IPS-15b (cell line): ENCODE measurements at regions not wholly inside any gene's neighbourhood (a gene's known extent, or its start where the extent isn't known, plus 50 kb on each side); places are given as distances from the start of the nearest gene placed in this dataset.
A peak's percentile ranks its signal among the peaks of the same experiment; 100 is the strongest.
"Not testable (repeated sequence)": the region's sequence is repeated elsewhere in the genome, so short reads cannot be mapped to it uniquely, and the experiment has no call there.

Source experiments
- H3K27me3 ChIP-seq: one replicate; pipeline ENCODE4 v1.6.1; 2013; ENCODE audit warnings: low read length; ENCODE audit not compliant: control insufficient read depth, insufficient read depth
- H3K36me3 ChIP-seq: one replicate; pipeline ENCODE4 v1.6.1; 2013; ENCODE audit warnings: low read length; ENCODE audit not compliant: control insufficient read depth, insufficient read depth
- H3K4me1 ChIP-seq: one replicate; pipeline ENCODE4 v1.6.1; 2013; ENCODE audit warnings: mild to moderate bottlenecking, low read length; ENCODE audit not compliant: control insufficient read depth, insufficient read depth
- H3K4me3 ChIP-seq: one replicate; pipeline ENCODE4 v1.5.1; 2013; ENCODE audit warnings: low read depth, low read length
- H3K9ac ChIP-seq: one replicate; pipeline ENCODE4 v1.6.1; 2013; ENCODE audit warnings: low read depth, mild to moderate bottlenecking, low read length
- H3K9me3 ChIP-seq: one replicate; pipeline ENCODE4 v1.6.1; 2013; ENCODE audit warnings: mild to moderate bottlenecking, low read length; ENCODE audit not compliant: control insufficient read depth, insufficient read depth

GRCh38 chr6:26179675-26180074 is 92.4 kb downstream of the HFE start:
- Histone ChIP-seq H3K4me1 (no peaks in the 10 kb centered on the region), H3K27me3 (no peaks in the 10 kb centered on the region), H3K9me3 (no peaks in the 10 kb centered on the region), H3K4me3 (no peak overlapping the region), H3K36me3 (no peaks in the 10 kb centered on the region), H3K9ac (no peak overlapping the region)

GRCh38 chr6:26180346-26180745 is 93.1 kb downstream of the HFE start:
- H3K27me3 ChIP-seq = no peaks in the 10 kb centered on the region
- no peaks in the 10 kb centered on the region for H3K36me3 ChIP-seq
- H3K4me1 ChIP-seq = peaks cover 7% of the 10 kb centered on the region
- no peak overlapping the region for H3K4me3 ChIP-seq
- H3K9ac ChIP-seq = no peak overlapping the region
- H3K9me3 ChIP-seq = no peaks in the 10 kb centered on the region

DNA sequence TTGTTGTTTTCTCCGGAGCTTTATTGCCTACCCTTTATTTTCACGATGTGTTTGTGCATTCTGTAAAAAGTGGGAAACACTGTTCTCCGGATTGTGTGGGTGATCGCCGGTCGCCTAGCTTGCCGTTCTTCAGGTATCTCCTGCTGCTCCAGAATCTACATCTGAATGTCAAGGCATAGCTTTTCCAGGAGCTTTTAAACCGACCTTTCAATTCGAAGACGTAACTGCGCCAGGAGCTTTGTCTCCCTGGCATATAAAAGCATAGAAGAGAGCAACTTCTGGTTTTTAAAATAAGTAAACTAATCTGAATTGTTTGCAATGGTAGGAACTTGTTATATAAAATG is 96.0 kb downstream of the HFE start:
- no peaks in the 10 kb centered on the region for H3K27me3 ChIP-seq
- peak overlapping the region; percentile 27 for H3K9ac ChIP-seq
- H3K9me3 ChIP-seq = no peaks in the 10 kb centered on the region
- no peaks in the 10 kb centered on the region for H3K36me3 ChIP-seq
- H3K4me1 ChIP-seq = peaks cover 13% of the 10 kb centered on the region
- H3K4me3 ChIP-seq = peak overlapping the region; percentile 36

GRCh38 chr6:26183581-26184366 is 96.5 kb downstream of the HFE start:
- peaks cover 13% of the 10 kb centered on the region for H3K4me1 ChIP-seq
- peak overlapping the region; percentile 90 for H3K9ac ChIP-seq
- H3K9me3 ChIP-seq = no peaks in the 10 kb centered on the region
- H3K27me3 ChIP-seq = no peaks in the 10 kb centered on the region
- peak overlapping the region; percentile 52 for H3K4me3 ChIP-seq
- H3K36me3 ChIP-seq = no peaks in the 10 kb centered on the region

GRCh38 chr6:26184367-26184891 is 97.2 kb downstream of the HFE start:
- H3K4me1 ChIP-seq = peaks cover 13% of the 10 kb centered on the region
- H3K27me3 ChIP-seq = no peaks in the 10 kb centered on the region
- H3K36me3 ChIP-seq = no peaks in the 10 kb centered on the region
- H3K4me3 ChIP-seq = peak overlapping the region; percentile 52
- H3K9me3 ChIP-seq = no peaks in the 10 kb centered on the region
- peak overlapping the region; percentile 90 for H3K9ac ChIP-seq

DNA sequence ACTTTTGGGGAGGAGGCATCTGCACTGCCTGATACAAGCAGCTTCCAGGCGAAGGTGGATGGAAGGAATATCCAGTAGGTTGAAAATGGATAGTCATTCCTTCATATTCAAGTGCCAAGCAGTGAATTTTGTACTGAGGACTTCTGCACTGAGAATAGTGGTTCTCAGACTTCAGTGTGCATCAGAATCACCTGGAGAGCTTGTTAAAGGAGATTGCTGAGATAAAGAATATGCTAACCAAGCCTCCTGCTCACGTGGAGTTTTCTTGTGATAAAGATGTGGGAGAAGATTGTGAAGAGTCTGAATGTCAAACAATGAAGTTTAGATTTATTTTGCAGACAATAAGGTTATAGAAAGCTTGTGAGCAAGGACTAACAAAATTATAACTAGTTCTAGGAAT is 97.8 kb downstream of the HFE start:
- Histone ChIP-seq H3K4me3 (no peak overlapping the region), H3K4me1 (peaks cover 13% of the 10 kb centered on the region), H3K36me3 (no peaks in the 10 kb centered on the region), H3K27me3 (no peaks in the 10 kb centered on the region), H3K9me3 (no peaks in the 10 kb centered on the region), H3K9ac (peak overlapping the region; percentile 90)

DNA sequence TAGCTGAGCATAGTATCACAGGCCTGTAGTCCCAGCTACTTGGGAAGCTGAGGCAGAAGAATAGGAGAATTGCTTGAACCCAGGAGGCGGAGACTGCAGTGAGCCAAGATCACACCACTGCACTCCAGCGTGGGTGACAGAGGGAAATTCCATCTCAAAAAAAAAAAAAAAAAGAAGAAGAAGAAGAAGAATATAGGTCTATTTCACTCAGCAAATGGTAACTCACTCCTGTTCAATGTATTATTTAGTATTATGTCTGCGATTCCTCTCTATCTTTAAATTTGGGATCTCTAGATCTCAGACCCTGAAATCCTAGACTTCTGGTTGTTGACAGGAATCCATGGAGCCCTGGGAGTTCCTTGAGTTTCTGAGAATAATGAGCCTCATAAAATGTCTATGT is 98.6 kb downstream of the HFE start:
- peaks cover 13% of the 10 kb centered on the region for H3K4me1 ChIP-seq
- no peaks in the 10 kb centered on the region for H3K36me3 ChIP-seq
- H3K9me3 ChIP-seq = no peaks in the 10 kb centered on the region
- H3K27me3 ChIP-seq = no peaks in the 10 kb centered on the region
- no peak overlapping the region for H3K9ac ChIP-seq
- H3K4me3 ChIP-seq = no peak overlapping the region

DNA sequence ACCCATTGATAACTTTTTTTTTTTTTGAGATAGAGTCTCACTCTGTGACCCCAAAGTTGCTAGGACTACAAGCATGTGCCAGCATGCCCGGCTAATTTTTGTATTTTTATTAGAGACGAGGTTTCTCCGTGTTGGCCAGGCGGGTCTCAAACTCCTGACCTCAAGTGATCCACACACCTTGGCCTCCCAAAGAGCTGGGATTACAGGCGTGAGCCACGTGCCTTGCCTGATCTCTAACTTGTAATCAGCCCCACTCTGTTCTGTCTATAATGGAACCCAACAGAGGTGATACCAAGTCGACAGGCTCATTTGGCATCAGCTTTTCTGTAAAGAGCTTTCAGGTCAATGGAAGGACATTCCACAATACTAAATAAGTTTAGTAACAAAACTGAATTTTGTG is 99.4 kb downstream of the HFE start:
- no peaks in the 10 kb centered on the region for H3K36me3 ChIP-seq
- H3K9ac ChIP-seq = peak overlapping the region; percentile 32
- peak overlapping the region; percentile 11 for H3K4me3 ChIP-seq
- H3K9me3 ChIP-seq = no peaks in the 10 kb centered on the region
- H3K27me3 ChIP-seq = no peaks in the 10 kb centered on the region
- H3K4me1 ChIP-seq = peaks cover 13% of the 10 kb centered on the region

- Histone ChIP-seq H3K27me3 (no peaks in the 10 kb centered on the region), H3K4me3 (peak overlapping the region; percentile 83), H3K36me3 (no peaks in the 10 kb centered on the region), H3K4me1 (peaks cover 13% of the 10 kb centered on the region), H3K9ac (peak overlapping the region; percentile 94), H3K9me3 (no peaks in the 10 kb centered on the region)
Observed at GRCh38 chr6:26187292-26187691, 100.1 kb downstream of the HFE start.

DNA sequence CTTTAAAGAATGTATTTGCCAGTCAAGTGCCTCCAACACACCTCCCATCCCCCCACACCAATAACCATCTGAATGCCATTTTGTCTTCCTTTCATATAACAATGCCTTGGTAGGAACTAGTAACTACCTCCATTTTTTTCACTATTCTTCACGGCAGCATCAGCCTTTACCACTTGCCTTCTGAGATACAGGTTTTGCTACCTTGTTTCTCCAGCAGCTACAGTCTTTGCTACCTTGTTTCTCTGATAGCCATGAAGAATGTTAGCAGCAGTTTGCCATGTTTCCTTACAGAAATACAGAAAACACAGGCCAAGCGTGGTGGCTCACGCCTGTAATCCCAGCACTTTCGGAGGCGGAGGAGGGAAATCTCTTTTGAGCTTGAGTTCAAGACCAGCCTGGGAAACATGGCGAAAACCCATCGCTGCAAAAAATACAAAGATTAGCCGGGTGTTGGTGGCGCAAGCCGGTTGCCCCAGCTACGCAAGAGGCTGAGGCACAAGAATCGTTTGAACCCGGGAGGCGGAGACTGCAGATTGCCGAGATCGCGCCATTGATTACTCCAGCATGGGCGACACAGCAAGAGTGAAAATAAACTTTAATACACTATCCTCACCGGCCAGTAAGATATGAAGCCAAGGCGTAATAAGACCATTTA is 100.9 kb downstream of the HFE start:
- H3K36me3 ChIP-seq = no peaks in the 10 kb centered on the region
- peaks cover 13% of the 10 kb centered on the region for H3K4me1 ChIP-seq
- H3K9ac ChIP-seq = peak overlapping the region; percentile 94
- H3K4me3 ChIP-seq = peak overlapping the region; percentile 83
- no peaks in the 10 kb centered on the region for H3K27me3 ChIP-seq
- no peaks in the 10 kb centered on the region for H3K9me3 ChIP-seq

GRCh38 chr6:26191512-26191911 is 104.3 kb downstream of the HFE start:
- not testable (repeated sequence) for H3K4me1 ChIP-seq, H3K4me3 ChIP-seq

More at GRCh38 chr6:26191512-26191911, 104.3 kb downstream of the HFE start:
- H3K27me3 ChIP-seq, H3K9ac ChIP-seq, H3K9me3 ChIP-seq, H3K36me3 ChIP-seq: not testable (repeated sequence)
